Inflammatory macrophage treated with lipopolysaccharide for 1 hour (primary cell): ENCODE measurements at regions not wholly inside any gene's neighbourhood (a gene's known extent, or its start where the extent isn't known, plus 50 kb on each side); places are given as distances from the start of the nearest gene placed in this dataset.

ENCODE experiments used
- DNase-seq, 2 donors: peaks; one replicate each; pipeline ENCODE4 v3.0.0-alpha.2; 2020 to 2022

DNA sequence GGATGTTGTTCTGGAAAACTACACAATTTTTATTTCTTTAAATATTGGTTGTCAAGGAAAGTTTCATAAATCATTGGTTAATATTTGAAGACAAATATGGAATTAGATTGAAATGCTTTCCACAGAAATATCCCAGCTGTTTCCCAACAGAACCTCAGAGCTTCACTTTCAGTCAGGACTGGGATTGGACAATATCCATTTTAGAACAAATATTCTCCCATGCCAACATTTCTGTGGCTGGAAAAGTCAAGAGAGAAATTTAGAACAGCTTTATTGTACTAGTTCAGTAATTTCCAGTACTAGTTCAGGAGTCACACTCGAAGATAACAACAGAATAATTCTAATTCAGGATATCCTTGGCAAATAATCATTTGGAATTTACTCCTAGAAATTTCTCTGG is 116.1 kb upstream of the TUT7 start:
- DNase-seq, result no peak

GRCh38 chr9:86469476-86470250 is 115.5 kb upstream of the TUT7 start:
- no peak for DNase-seq

DNA sequence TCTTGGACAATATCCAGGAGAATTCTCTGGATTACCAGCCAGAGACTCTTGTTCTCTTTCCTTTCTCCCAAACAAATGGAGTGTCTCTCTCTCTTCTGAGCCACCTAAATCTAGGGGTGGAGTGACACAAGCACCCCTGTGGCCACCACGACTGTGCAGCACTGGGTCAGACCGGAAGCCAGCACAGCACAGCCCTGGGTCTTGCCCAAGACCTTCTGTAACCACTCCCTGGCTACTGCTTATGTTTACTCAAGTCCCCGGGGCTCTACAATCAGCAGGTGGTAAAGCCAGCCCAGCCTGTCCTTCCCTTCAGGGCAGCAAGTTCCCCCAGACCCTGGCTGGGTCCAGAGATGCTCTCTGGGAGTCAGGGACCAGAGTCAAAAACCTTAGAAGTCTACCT is 110.0 kb upstream of the TUT7 start:
- DNase-seq, result no peak

- DNase-seq, result no peak
These were observed 106.2 kb upstream of the TUT7 start for GRCh38 chr9:86460216-86461002.

GRCh38 chr9:86459599-86460155 is 105.5 kb upstream of the TUT7 start:
- no peak for DNase-seq

DNA sequence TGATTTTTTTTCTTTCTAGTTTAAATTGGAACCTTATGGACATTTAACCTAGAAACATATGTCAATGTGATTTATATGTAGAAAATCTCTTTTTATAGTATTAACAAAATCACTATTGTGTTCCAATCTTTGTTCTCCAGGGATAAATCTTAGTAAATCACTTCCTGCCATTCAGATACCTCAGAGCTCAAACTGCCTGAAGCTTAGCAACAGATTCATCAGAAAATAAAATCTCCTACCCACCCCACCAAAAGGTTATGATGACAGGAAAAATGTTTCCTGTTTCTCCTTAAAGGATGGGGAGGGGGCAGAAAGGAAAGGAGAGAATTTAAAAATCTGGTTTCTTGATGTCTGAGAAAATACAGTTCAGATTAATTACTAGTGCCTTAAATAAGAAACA is 105.0 kb upstream of the TUT7 start:
- DNase-seq, result no peak

GRCh38 chr9:86458191-86458855 is 104.1 kb upstream of the TUT7 start:
- no peak for DNase-seq

- no peak for DNase-seq
These were observed 102.2 kb upstream of the TUT7 start for GRCh38 chr9:86456416-86456815.

- DNase-seq, result no peak
These were observed 100.7 kb upstream of the TUT7 start for GRCh38 chr9:86454701-86455615.

- no peak for DNase-seq
These were observed 98.1 kb upstream of the TUT7 start for GRCh38 chr9:86452201-86452828.

DNA sequence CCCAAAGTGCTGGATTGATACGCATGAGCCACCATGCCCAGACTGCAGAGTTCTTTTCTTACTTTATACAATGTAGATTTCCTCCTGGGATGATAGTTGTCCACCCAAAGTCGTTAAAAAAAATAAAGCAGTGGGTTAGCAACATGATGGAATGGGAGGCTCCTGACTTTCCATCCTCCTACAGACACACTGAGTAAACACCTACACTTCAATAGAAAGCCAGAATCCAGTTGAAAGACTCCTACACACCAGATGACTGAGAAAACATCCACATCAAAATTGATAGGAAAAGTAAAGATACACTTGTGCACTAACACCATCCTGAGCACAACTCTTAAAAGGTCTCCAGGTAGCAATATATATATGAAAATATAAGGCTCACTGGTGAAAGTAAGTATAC is 95.0 kb upstream of the TUT7 start:
- no peak for DNase-seq

DNA sequence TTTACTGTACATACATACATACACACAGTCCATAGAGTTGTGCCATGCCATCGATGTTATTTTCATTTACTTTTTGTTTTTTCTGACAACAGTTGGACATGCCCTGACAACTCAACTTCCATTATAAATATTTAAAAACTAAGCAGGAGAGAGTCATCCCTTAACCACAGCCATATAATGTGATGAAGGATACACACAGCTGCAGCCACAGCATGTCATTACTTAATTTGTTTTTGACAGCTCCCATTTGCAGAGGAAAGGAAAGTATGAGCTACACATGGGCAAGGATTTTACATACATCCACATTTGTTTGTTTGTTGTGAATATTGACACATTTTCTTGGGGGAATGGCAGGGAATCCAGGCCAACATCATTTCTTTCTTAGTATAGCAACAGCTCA is 91.5 kb upstream of the TUT7 start:
- DNase-seq, result no peak

DNA sequence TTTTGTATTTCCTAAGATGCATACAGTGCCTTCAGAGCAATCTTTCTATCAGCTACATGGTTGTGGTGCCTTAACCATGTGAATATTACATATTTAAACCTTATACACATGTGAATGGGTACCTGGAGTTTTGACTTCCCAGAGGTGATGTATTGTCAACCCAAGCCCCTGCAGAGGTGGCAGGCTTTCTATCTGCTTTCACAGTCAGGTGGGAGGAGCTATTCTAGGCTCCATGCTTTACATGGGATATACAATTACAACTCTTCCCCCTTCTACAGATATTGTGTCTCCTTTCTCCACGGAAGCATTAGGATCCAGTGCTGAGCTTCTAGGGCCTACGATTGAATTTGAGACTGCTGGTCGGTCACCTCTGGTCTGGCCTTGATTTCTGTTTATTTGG is 89.8 kb upstream of the TUT7 start:
- DNase-seq, result no peak

DNA sequence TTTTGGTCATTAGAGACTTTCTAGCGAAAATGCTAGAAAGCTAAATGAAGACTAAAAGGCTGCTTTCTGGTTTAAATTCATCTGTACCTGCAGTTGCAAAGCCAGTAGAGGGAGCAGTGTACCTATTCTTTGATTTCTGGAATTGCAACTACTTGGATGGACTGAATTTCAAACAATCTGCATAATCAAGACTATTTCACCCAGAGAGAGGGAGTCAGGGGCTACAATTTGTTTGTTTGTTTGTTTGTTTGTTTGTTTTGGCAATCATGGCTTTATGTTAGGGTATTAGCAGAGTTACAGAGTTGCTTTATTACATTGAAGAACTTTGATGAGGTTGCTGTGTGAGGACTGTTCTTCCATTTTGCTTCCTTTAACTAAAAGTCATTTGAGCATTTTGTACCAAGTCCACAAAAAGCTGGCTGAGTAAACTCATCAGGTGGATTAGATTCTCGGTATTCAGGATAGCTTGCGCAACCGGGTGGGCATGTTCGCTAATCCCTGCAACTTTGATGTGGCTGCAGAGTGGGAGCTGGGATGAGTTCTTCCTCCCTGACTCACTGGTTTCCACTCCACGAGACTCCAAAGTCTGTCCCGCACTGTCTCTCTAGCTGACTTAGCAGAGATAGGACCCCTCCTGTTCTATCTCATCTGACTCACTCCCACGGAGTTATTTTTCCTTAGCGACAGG is 80.0 kb upstream of the TUT7 start:
- DNase-seq, result peak; percentile 35 to 61

DNA sequence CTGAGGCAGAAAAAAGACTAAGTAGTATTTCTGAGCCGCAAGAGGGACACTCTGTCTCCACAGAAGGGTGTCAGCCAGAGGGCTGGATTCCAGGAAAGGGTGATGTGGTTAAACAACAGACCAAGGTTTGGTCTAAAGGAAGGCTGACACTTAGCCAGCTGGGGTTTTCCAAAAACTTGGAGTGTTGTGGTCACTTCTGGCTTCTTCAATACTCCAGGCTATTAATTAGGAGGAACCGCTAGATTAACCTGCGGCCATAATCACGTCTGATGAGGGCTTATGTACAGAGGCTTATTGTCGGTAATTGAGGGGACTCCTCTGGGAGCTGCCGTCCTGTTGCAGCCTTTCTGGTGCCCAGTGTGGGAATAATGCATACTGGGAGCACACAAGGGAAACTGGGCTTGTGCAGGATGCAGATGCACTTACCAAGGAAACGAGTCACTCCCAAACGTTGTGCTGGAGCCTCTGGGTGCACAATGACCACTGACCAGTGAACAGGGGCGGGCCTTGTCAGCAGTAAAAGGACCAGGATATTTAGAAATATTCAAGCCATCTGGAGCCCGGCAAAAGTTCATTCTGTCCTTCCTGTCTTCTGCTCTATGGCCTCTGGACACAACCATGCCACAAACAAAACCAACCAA is 70.2 kb upstream of the TUT7 start:
- DNase-seq, result no peak

GRCh38 chr9:86413971-86414880 is 60.0 kb upstream of the TUT7 start:
- peak; percentile 18 to 59 for DNase-seq

- no peak for DNase-seq
These were observed 56.1 kb upstream of the TUT7 start for GRCh38 chr9:86410281-86410680.

- DNase-seq, result no peak
These were observed 53.9 kb upstream of the TUT7 start for GRCh38 chr9:86408121-86408520.

DNA sequence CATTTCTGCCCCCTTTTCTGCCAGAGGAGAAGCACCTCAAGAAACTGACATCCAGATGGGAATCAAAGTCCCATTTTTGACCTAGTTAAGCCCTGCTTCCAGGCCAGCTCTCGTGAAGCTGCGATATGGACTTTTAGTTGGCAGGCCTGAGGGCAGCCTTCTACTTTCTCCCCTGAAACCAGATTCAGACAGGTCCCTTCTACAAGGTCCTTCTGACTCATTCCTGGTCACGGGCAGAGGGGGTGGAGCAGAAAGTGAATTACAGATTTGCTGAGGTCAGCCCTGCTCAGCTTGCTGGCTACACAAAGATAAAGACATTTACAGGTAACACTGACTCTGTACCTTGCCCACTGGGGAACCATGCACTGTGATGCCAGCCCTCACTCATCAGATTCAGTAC is 52.8 kb upstream of the TUT7 start:
- DNase-seq, result no peak

GRCh38 chr9:86406366-86406765 is 52.2 kb upstream of the TUT7 start:
- DNase-seq, result no peak
